ENCODE measurements at regions not wholly inside any gene's neighbourhood (a gene's known extent, or its start where the extent isn't known, plus 50 kb on each side); places are given as distances from the start of the nearest gene placed in this dataset.
A peak's percentile ranks its signal among the peaks of the same experiment; 100 is the strongest.

DNA sequence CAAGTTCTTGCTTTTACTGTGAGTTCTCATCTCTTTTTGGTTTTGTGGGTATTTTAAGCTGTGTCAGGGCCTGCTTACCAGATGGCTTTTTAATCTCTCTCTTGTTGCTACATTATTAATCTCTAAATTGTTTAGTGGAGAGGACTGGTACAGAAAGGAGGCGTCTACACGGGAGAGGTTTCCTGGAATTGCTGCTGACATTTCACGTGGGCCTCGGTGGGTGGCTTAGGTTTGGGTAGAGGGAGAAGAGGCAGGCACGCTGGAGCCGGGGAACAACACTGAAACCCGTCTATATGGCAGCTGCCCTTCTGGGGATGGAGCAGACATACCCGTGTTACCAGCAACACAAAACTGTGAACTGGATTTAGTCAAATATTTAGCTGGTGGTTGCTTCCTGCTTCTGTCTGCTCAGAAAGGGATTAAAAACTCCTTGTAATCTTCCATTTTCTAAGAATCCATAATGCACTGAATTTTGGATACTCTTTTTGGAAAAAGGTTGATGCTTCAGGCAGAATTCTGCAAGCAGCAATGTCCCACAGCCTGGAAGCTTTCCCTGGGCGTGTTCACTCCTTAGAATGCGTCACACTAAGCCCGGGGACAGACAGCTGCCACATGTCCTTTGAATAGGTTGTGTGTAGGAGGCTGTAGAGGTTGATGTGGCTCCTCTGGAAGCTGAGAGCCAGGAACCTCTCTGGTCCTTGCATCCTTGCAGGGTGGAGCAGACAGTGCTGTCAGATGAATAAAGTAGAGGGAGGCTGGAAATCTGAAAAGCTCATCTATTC is 199.8 kb upstream of the GATB start:
- WGBS, 2 donors, result 74 to 80% methylated on average over 11 of the region's 11 CpGs
- TF ChIP-seq POLR2A (IDR thresholded peaks at IDR 0.05) (no peak), EP300 (IDR thresholded peaks at IDR 0.05) (no peak), POLR2AphosphoS5 (IDR thresholded peaks at IDR 0.05) (no peak)
- TF ChIP-seq, protein P1, sequence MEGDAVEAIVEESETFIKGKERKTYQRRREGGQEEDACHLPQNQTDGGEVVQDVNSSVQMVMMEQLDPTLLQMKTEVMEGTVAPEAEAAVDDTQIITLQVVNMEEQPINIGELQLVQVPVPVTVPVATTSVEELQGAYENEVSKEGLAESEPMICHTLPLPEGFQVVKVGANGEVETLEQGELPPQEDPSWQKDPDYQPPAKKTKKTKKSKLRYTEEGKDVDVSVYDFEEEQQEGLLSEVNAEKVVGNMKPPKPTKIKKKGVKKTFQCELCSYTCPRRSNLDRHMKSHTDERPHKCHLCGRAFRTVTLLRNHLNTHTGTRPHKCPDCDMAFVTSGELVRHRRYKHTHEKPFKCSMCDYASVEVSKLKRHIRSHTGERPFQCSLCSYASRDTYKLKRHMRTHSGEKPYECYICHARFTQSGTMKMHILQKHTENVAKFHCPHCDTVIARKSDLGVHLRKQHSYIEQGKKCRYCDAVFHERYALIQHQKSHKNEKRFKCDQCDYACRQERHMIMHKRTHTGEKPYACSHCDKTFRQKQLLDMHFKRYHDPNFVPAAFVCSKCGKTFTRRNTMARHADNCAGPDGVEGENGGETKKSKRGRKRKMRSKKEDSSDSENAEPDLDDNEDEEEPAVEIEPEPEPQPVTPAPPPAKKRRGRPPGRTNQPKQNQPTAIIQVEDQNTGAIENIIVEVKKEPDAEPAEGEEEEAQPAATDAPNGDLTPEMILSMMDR (IDR thresholded peaks at IDR 0.05), result no peak
- no peak for ATAC-seq (ENCODE audit: low FRiP score in 2 of 2)

DNA sequence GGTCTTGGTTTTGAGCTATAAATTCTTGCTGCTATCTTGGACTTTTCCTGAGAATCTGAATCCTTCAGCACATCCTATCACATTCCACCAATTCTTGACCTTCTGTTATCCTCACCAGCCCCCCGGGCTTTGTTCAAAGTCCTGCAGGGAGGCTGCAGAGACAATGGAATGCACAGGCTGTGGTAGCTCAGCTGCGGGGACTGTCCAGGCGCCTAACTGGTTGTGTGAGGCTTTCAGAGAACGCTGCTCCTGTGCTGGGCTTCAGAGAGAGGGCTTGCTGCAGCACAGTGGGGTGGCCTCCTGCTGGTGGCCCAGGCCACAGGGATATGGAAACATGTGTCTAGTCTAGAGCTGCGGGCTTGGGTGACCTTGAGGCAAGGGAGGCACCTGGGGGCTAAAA is 196.3 kb upstream of the GATB start:
- Histone ChIP-seq H3K9me3 (no peaks in the 10 kb centered on the region), H3K4me3 (no peak overlapping the region), H3K4me1 (no peaks in the 10 kb centered on the region), H3K27ac (no peak overlapping the region), H3K27me3 (no peaks in the 10 kb centered on the region), H3K36me3 (no peaks in the 10 kb centered on the region)
- 40 to 52% methylated on average over 2 to 5 of the region's 5 CpGs for WGBS, 2 donors
- no peak for TF ChIP-seq POLR2AphosphoS5 (IDR thresholded peaks at IDR 0.05)
- no peak for TF ChIP-seq EP300 (IDR thresholded peaks at IDR 0.05)
- TF ChIP-seq, protein P1 (IDR thresholded peaks at IDR 0.05), result no peak
- TF ChIP-seq POLR2A (IDR thresholded peaks at IDR 0.05), result no peak
- DNase-seq (peak in 1 of 2 donors; percentile 17), ATAC-seq (ENCODE audit: low FRiP score in 2 of 2) (no peak)

More for the DNA sequence above, 199.8 kb upstream of the GATB start:
- Histone ChIP-seq H3K27me3 (no peaks in the 10 kb centered on the region), H3K27ac (no peak overlapping the region), H3K4me1 (no peaks in the 10 kb centered on the region), H3K9me3 (no peaks in the 10 kb centered on the region), H3K36me3 (no peaks in the 10 kb centered on the region), H3K4me3 (no peak overlapping the region)
- no peak for DNase-seq

DNA sequence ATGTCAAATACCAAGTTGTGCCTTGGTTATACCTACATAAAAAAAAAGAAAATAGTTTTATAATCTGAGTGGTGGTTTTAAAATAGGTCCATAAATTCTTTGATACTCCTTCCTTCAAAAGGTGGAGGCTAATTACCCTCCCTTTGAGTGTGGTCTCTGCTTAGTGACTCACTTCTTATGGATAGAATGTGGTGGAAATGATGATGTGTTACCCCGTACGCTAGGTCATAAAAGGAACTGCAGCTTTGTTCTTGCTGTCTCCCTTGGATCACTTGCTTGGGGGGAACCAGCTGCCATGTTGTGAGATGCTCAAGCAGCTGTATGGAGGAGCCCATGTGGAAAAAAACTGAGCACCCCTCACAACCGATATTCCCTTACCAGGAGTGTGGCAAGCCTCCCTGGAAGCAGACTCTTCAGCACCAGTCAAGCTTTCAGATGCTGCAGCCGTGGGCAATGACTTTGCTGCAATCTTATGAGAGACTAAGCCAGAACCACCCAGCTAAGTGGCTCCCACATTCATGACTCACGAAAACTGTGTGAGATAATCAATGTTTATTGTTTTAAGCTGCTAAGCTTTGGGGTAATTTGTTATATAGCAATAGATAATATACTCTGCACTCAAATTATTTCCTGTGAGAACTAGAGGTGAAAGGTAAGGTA is 195.0 kb upstream of the GATB start:
- Histone ChIP-seq H3K4me1 (no peaks in the 10 kb centered on the region), H3K36me3 (no peaks in the 10 kb centered on the region), H3K4me3 (no peak overlapping the region), H3K27ac (no peak overlapping the region), H3K27me3 (no peaks in the 10 kb centered on the region), H3K9me3 (no peaks in the 10 kb centered on the region)
- ATAC-seq (ENCODE audit: low FRiP score in 2 of 2) (no peak), DNase-seq (no peak)
- TF ChIP-seq POLR2A (IDR thresholded peaks at IDR 0.05) (no peak), EP300 (IDR thresholded peaks at IDR 0.05) (no peak), POLR2AphosphoS5 (IDR thresholded peaks at IDR 0.05) (no peak)
- TF ChIP-seq, protein P1 (IDR thresholded peaks at IDR 0.05), result no peak
- WGBS, 2 donors, result 83 to 87% methylated on average over 5 of the region's 5 CpGs

DNA sequence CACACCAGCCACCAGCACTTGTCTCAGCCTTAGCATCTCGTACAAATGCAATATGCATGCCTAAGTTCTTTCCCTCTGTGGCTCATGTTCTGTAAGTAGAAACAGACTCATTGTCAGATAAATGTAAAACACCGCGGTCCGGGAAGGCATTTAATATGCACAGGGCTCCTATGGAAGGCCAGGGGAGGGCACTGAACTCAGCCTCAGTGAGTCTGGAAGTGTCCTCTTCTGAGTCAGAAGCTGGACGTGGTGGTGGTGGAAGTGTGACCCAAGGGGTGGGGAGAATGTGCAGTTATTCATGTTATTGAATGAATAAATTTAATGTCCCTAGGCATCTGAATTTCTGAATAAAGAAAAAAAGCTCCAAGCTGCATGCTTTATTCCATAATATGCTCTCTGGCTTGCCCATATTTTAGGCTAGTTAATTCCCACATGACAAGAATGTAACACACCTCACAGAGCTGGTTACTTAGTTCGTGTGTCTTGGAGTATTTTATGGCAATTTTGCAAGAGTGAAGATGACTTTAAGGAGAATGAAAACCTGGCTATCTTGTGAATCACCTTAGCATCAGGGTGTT is 193.1 kb upstream of the GATB start:
- Histone ChIP-seq H3K4me1 (no peaks in the 10 kb centered on the region), H3K9me3 (no peaks in the 10 kb centered on the region), H3K4me3 (no peak overlapping the region), H3K27ac (no peak overlapping the region), H3K27me3 (no peaks in the 10 kb centered on the region), H3K36me3 (no peaks in the 10 kb centered on the region)
- no peak for ATAC-seq (ENCODE audit: low FRiP score in 2 of 2)
- TF ChIP-seq POLR2AphosphoS5 (IDR thresholded peaks at IDR 0.05) (no peak), EP300 (IDR thresholded peaks at IDR 0.05) (no peak), POLR2A (IDR thresholded peaks at IDR 0.05) (no peak)
- TF ChIP-seq, protein P1 (IDR thresholded peaks at IDR 0.05), result no peak
- DNase-seq, result no peak
- 84 to 88% methylated on average over 6 of the region's 6 CpGs for WGBS, 2 donors

All from upper lobe of left lung (tissue), 6 donors.